ENCODE measurements at regions not wholly inside any gene's neighbourhood (a gene's known extent, or its start where the extent isn't known, plus 50 kb on each side); places are given as distances from the start of the nearest gene placed in this dataset.

DNA sequence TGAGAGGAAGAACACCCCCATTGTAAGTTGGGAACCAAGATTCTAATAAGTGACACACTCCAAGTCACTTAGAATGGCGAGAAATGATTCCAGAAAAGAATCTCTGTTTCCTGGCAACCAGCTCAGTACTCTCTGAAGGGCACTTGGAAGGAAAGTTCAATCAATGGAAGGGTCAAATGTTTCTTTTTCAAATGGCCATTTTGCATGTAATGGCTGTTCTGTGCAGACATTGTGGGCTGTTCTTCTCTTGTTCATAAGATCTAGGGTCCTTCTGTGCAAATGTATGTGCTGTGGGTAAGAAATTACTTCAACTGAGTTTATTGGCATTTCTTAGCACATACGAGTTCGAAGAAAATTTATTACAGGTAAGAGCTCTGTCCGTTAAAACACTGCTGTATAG, 145.3 kb downstream of the EVX1 start:
- no peak overlapping the region for H3K4me3 ChIP-seq (ENCODE audit: low read length)
- peaks cover 23% of the 10 kb centered on the region for H3K27me3 ChIP-seq (ENCODE audit: control insufficient read depth, low read length)
- no peak overlapping the region for H3K4me2 ChIP-seq (ENCODE audit: low read length)
- H3F3A ChIP-seq (ENCODE audit: control insufficient read depth, insufficient read depth) = no peaks in the 10 kb centered on the region
- H3K4me1 ChIP-seq (ENCODE audit: control insufficient read depth, low read length) = no peaks in the 10 kb centered on the region
- no peaks in the 10 kb centered on the region for H3K36me3 ChIP-seq (ENCODE audit: control insufficient read depth, low read length)
- H4K20me1 ChIP-seq (ENCODE audit: control insufficient read depth, insufficient read depth, low read depth, low read length) = no peaks in the 10 kb centered on the region
- no peaks in the 10 kb centered on the region for H3K79me2 ChIP-seq (ENCODE audit: control insufficient read depth, low read length)
- no peak for TF ChIP-seq EZH2phosphoT487 (IDR thresholded peaks at IDR 0.05; ENCODE audit: borderline replicate concordance, low read length)
- TF ChIP-seq, protein P1, sequence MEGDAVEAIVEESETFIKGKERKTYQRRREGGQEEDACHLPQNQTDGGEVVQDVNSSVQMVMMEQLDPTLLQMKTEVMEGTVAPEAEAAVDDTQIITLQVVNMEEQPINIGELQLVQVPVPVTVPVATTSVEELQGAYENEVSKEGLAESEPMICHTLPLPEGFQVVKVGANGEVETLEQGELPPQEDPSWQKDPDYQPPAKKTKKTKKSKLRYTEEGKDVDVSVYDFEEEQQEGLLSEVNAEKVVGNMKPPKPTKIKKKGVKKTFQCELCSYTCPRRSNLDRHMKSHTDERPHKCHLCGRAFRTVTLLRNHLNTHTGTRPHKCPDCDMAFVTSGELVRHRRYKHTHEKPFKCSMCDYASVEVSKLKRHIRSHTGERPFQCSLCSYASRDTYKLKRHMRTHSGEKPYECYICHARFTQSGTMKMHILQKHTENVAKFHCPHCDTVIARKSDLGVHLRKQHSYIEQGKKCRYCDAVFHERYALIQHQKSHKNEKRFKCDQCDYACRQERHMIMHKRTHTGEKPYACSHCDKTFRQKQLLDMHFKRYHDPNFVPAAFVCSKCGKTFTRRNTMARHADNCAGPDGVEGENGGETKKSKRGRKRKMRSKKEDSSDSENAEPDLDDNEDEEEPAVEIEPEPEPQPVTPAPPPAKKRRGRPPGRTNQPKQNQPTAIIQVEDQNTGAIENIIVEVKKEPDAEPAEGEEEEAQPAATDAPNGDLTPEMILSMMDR (IDR thresholded peaks at IDR 0.05; ENCODE audit: low read depth, low read length, poor library complexity, severe bottlenecking) = no peak
- no peaks in the 10 kb centered on the region for H3K9me2 ChIP-seq (replicated peaks; ENCODE audit: control insufficient read depth, low read length)
- no peak overlapping the region for H3K27ac ChIP-seq (ENCODE audit: low read depth, low read length)
- no peaks in the 10 kb centered on the region for H3K9me3 ChIP-seq (ENCODE audit: control insufficient read depth, insufficient read depth, low read length)

DNA sequence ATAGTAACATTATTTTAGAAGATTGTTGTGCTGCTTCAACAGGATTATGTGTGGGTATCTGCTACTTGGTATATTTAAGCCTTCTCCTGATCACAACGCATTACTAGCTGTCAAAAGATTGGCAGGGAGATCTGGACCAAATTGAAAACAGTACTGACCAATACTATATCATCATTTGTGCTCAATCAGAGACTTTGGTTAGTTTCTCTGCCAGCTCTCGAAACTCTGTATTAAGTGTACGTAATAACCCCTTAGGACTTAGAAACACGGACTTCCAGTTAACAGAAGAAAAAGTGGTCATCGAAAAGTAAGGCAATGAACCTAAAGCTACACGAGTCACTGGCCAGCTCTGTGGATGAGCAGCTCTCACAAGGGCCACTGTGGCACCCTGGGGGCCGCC, 146.0 kb downstream of the EVX1 start:
- H3K79me2 ChIP-seq (ENCODE audit: control insufficient read depth, low read length) = no peaks in the 10 kb centered on the region
- H3K9me2 ChIP-seq (replicated peaks; ENCODE audit: control insufficient read depth, low read length) = no peaks in the 10 kb centered on the region
- peaks cover 27% of the 10 kb centered on the region for H3K27me3 ChIP-seq (ENCODE audit: control insufficient read depth, low read length)
- H3K9me3 ChIP-seq (ENCODE audit: control insufficient read depth, insufficient read depth, low read length) = no peaks in the 10 kb centered on the region
- no peak overlapping the region for H3K4me3 ChIP-seq (ENCODE audit: low read length)
- no peak overlapping the region for H3K27ac ChIP-seq (ENCODE audit: low read depth, low read length)
- H3K4me1 ChIP-seq (ENCODE audit: control insufficient read depth, low read length) = no peaks in the 10 kb centered on the region
- H3F3A ChIP-seq (ENCODE audit: control insufficient read depth, insufficient read depth) = no peaks in the 10 kb centered on the region
- no peaks in the 10 kb centered on the region for H3K36me3 ChIP-seq (ENCODE audit: control insufficient read depth, low read length)
- no peaks in the 10 kb centered on the region for H4K20me1 ChIP-seq (ENCODE audit: control insufficient read depth, insufficient read depth, low read depth, low read length)
- no peak for TF ChIP-seq EZH2phosphoT487 (IDR thresholded peaks at IDR 0.05; ENCODE audit: borderline replicate concordance, low read length)
- no peak overlapping the region for H3K4me2 ChIP-seq (ENCODE audit: low read length)

DNA sequence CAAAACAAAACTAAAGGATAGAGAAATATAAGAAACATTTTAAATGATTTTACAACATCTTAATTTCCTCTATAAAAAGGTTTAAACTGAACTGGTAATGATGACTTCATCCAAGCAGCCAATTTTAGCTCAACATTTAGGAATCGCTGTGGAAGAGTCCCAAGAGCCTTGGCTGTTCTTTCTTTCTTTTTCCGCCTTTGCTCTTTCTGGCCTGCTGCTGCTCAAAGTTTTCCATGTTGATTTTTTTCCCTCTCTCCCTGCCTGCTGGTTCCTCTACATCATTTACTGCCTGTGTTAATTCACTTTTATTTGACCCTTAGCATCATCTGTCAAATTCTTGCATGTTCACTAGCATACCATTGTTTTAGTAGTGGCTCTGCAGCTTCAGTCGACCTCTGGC, 146.9 kb downstream of the EVX1 start:
- Histone ChIP-seq H3K4me1 (ENCODE audit: control insufficient read depth, low read length) (no peaks in the 10 kb centered on the region), H3K4me3 (ENCODE audit: low read length) (no peak overlapping the region), H3K36me3 (ENCODE audit: control insufficient read depth, low read length) (no peaks in the 10 kb centered on the region), H3K9me3 (ENCODE audit: control insufficient read depth, insufficient read depth, low read length) (no peaks in the 10 kb centered on the region), H3F3A (ENCODE audit: control insufficient read depth, insufficient read depth) (no peaks in the 10 kb centered on the region), H3K79me2 (ENCODE audit: control insufficient read depth, low read length) (no peaks in the 10 kb centered on the region), H4K20me1 (ENCODE audit: control insufficient read depth, insufficient read depth, low read depth, low read length) (no peaks in the 10 kb centered on the region), H3K27ac (ENCODE audit: low read depth, low read length) (no peak overlapping the region), H3K4me2 (ENCODE audit: low read length) (no peak overlapping the region), H3K27me3 (ENCODE audit: control insufficient read depth, low read length) (peaks cover 32% of the 10 kb centered on the region), H3K9me2 (replicated peaks; ENCODE audit: control insufficient read depth, low read length) (no peaks in the 10 kb centered on the region)
- TF ChIP-seq, protein P1 (IDR thresholded peaks at IDR 0.05; ENCODE audit: low read depth, low read length, poor library complexity, severe bottlenecking) = no peak
- no peak for TF ChIP-seq EZH2phosphoT487 (IDR thresholded peaks at IDR 0.05; ENCODE audit: borderline replicate concordance, low read length)

DNA sequence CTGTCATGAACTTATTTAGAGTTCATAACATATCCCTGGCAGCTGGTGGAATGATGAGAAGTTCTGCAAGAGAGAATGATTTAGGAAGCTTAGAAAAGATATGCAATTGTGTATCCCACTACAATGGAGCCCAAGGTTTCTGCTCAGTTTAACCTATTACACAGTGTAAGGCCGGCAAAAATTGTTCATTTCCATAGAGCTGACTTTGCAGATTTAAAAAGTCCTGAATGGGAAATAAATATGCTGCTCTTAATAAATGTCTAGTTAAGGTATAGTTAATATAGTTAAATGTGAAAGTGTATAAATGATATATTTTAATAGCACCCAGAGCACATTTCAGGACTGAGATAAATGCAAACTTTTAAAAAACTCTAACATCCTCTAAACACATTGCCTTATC, 149.9 kb downstream of the EVX1 start:
- Histone ChIP-seq H3K4me2 (ENCODE audit: low read length) (no peak overlapping the region), H3K36me3 (ENCODE audit: control insufficient read depth, low read length) (no peaks in the 10 kb centered on the region), H3K9me2 (replicated peaks; ENCODE audit: control insufficient read depth, low read length) (no peaks in the 10 kb centered on the region), H3K27ac (ENCODE audit: low read depth, low read length) (no peak overlapping the region), H3K4me1 (ENCODE audit: control insufficient read depth, low read length) (no peaks in the 10 kb centered on the region), H3K4me3 (ENCODE audit: low read length) (no peak overlapping the region), H4K20me1 (ENCODE audit: control insufficient read depth, insufficient read depth, low read depth, low read length) (no peaks in the 10 kb centered on the region), H3F3A (ENCODE audit: control insufficient read depth, insufficient read depth) (no peaks in the 10 kb centered on the region), H3K79me2 (ENCODE audit: control insufficient read depth, low read length) (no peaks in the 10 kb centered on the region), H3K9me3 (ENCODE audit: control insufficient read depth, insufficient read depth, low read length) (no peaks in the 10 kb centered on the region), H3K27me3 (ENCODE audit: control insufficient read depth, low read length) (peaks cover 32% of the 10 kb centered on the region)
- TF ChIP-seq, protein P1 (IDR thresholded peaks at IDR 0.05; ENCODE audit: low read depth, low read length, poor library complexity, severe bottlenecking) = no peak
- no peak for TF ChIP-seq EZH2phosphoT487 (IDR thresholded peaks at IDR 0.05; ENCODE audit: borderline replicate concordance, low read length)
